GM21423 (cell line): ENCODE measurements at regions not wholly inside any gene's neighbourhood (a gene's known extent, or its start where the extent isn't known, plus 50 kb on each side); places are given as distances from the start of the nearest gene placed in this dataset.
"Not testable (repeated sequence)": the region's sequence is repeated elsewhere in the genome, so short reads cannot be mapped to it uniquely, and the experiment has no call there.

Experiments
- ATAC-seq: cut with Tn5 transposase; IDR thresholded peaks from one replicate; pipeline ENCODE4 v1.9.1; 2021; ENCODE audit warnings: mild to moderate bottlenecking, moderate library complexity; ENCODE audit not compliant: unreplicated experiment

- not testable (repeated sequence) for ATAC-seq
Observed at GRCh38 chr9:67708109-67708508, 150.6 kb upstream of the ANKRD20A1 start.

GRCh38 chr9:67711429-67711828, 147.3 kb upstream of the ANKRD20A1 start:
- ATAC-seq = not testable (repeated sequence)

- not testable (repeated sequence) for ATAC-seq
Observed at GRCh38 chr9:67711931-67712330, 146.8 kb upstream of the ANKRD20A1 start.

GRCh38 chr9:67712956-67713355, 145.8 kb upstream of the ANKRD20A1 start:
- not testable (repeated sequence) for ATAC-seq

GRCh38 chr9:67717830-67718388, 140.8 kb upstream of the ANKRD20A1 start:
- ATAC-seq = not testable (repeated sequence)

GRCh38 chr9:67720491-67720890, 138.2 kb upstream of the ANKRD20A1 start:
- not testable (repeated sequence) for ATAC-seq

GRCh38 chr9:67722460-67723090, 136.2 kb upstream of the ANKRD20A1 start:
- ATAC-seq = peak; percentile 77

GRCh38 chr9:67723185-67723584, 135.5 kb upstream of the ANKRD20A1 start:
- ATAC-seq = peak; percentile 44

- ATAC-seq = not testable (repeated sequence)
Observed at GRCh38 chr9:67724885-67725284, 133.8 kb upstream of the ANKRD20A1 start.

GRCh38 chr9:67726213-67726988, 132.3 kb upstream of the ANKRD20A1 start:
- ATAC-seq = peak; percentile 72

- not testable (repeated sequence) for ATAC-seq
Observed at GRCh38 chr9:67763133-67763532, 95.6 kb upstream of the ANKRD20A1 start.

- ATAC-seq = not testable (repeated sequence)
Observed at GRCh38 chr9:67771807-67772206, 86.9 kb upstream of the ANKRD20A1 start.

GRCh38 chr9:67800170-67800569, 58.6 kb upstream of the ANKRD20A1 start:
- not testable (repeated sequence) for ATAC-seq
